Stomach (tissue), 8 donors: ENCODE measurements at regions not wholly inside any gene's neighbourhood (a gene's known extent, or its start where the extent isn't known, plus 50 kb on each side); places are given as distances from the start of the nearest gene placed in this dataset.

ENCODE experiments used
- DNase-seq, 2 donors: peaks; one replicate each; pipeline versions ENCODE4 v3.0.0 to v3.0.0-alpha.2; 2013 to 2019
- H3K27ac ChIP-seq, 5 donors: fragments of 200-600 bp in 4 of 5; sonication (generic) in 4 of 5; one replicate each; pipeline ENCODE4 v1.5.1; 2013 to 2019; ENCODE audit warnings: mild to moderate bottlenecking in 1 of 5, moderate library complexity in 1 of 5
- H3K27me3 ChIP-seq, 3 donors: fragments of 200-600 bp; sonication (generic); one replicate each; pipeline ENCODE4 v1.5.1; 2017 to 2019; ENCODE audit warnings: mixed run types in 1 of 3
- H3K36me3 ChIP-seq, 4 donors: fragments of 200-600 bp; sonication (generic); 1 replicate in 3 of 4; 2 replicates in 1 of 4; pipeline ENCODE4 v1.5.1; 2016 to 2019
- H3K4me1 ChIP-seq, 4 donors: fragments of 200-600 bp; sonication (generic); one replicate each; pipeline ENCODE4 v1.5.1; 2016 to 2019
- H3K4me3 ChIP-seq, 4 donors: fragments of 200-600 bp; sonication (generic) in 3 of 4; one replicate each; pipeline ENCODE4 v1.5.1; 2016 to 2019; ENCODE audit warnings: mild to moderate bottlenecking in 1 of 4
- H3K9me3 ChIP-seq, 4 donors: fragments of 200-600 bp; sonication (generic); one replicate each; pipeline ENCODE4 v1.5.1; 2016 to 2019
- CTCF ChIP-seq, 7 experiments: fragments of 450-650 bp in 4 of 7; fragments of 200-600 bp in 3 of 7; sonication (generic) in 3 of 7; IDR thresholded peaks; one replicate each; pipeline ENCODE4 v1.5.1; 2016 to 2019; ENCODE audit warnings: antibody characterized with exemption in 7 of 7, control low read depth in 2 of 7, mild to moderate bottlenecking in 1 of 7
- EP300 ChIP-seq: sonication (generic); formaldehyde crosslinking; IDR thresholded peaks from one replicate; pipeline ENCODE4 v1.6.1; 2017; ENCODE audit warnings: antibody characterized with exemption
- POLR2A ChIP-seq, 4 donors: fragments of 450-650 bp; IDR thresholded peaks; one replicate each; pipeline ENCODE4 v1.6.1; 2016; ENCODE audit warnings: antibody characterized with exemption in 4 of 4, control low read depth in 2 of 4, mild to moderate bottlenecking in 1 of 4, moderate library complexity in 1 of 4
- POLR2AphosphoS5 ChIP-seq, 3 donors: sonication (generic); formaldehyde crosslinking; IDR thresholded peaks; one replicate each; pipeline ENCODE4 v1.6.1; 2016; ENCODE audit warnings: antibody characterized with exemption in 3 of 3
- WGBS, 5 donors: extraction: QIAGEN DNeasy Blood & Tissue Kit in 3 of 5; methylation state at CpG; one replicate each; pipeline versions ENCODE4 v1.1.5 to v1.1.7; 2013 to 2018; 5-methylcytosine and 5-hydroxymethylcytosine counted together
- intact Hi-C: fragments of 100-400 bp; cut with DNase I; formaldehyde crosslinking; loops from one replicate; pipeline ENCODE4 v1.15.1; 2023; ENCODE audit warnings: low total_unique reads
- donor health status: healthy with polysubstance abuse.
- donor health status: Bipolar disorder and iron deficiency.
- donor health status: healthy.

DNA sequence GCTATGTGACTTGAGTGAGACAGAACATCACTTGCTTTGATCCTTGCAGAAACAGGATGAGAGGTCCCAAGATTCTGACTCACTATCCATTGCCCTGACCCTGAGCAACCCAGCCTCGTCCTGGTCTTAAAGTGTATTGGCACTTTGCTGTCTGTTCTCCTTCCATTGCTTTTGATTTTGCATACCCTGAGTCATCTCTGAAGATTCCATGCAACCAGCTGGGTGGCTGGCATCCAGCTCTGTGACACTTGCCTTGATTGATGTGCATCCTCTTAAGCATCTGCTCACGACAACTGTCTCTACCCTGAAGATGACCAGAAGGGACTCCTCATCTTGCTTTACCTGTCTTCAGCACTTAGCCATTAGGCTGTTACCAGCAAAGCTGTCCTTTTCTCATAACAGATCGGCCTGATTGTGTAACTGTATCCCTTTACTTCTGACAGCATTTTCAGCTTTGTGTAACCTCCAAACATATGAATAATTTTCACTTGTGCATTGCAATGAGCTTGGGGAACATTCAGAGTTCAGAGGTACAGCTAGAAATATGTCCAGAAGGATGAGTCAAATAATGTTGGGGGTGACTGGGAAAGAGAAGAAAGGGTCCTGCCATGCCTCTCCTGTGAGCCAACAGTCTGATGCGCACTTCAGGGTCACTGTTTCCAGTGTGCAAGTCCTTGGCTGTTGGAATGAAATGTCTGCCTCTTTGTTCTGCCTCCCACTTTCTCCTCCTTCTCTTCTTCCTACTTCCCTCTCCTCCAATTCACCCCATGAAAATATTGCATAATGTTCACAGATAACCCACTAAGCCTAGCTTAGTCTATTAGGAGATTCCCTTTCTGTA lies 249.7 kb upstream of the OSR1 start:
- DNase-seq: peak in 1 of 2 donors; percentile 10
- no peaks in the 10 kb centered on the region for H3K27me3 ChIP-seq
- intact Hi-C loops: no loop called here
- TF ChIP-seq POLR2A (IDR thresholded peaks at IDR 0.05) (no peak), CTCF (IDR thresholded peaks at IDR 0.05) (no peak), EP300 (no peak), POLR2AphosphoS5 (IDR thresholded peaks at IDR 0.05) (no peak)
- no peaks in the 10 kb centered on the region for H3K9me3 ChIP-seq
- WGBS, 5 donors: 53 to 70% (median 68%) methylated on average over 4 of the region's 4 CpGs
- no peak overlapping the region for H3K4me3 ChIP-seq
- no peaks in the 10 kb centered on the region for H3K36me3 ChIP-seq
- no peaks in the 10 kb centered on the region for H3K4me1 ChIP-seq
- no peak overlapping the region for H3K27ac ChIP-seq

- Histone ChIP-seq H3K9me3 (no peaks in the 10 kb centered on the region), H3K4me1 (no peaks in the 10 kb centered on the region), H3K27ac (no peak overlapping the region), H3K27me3 (no peaks in the 10 kb centered on the region), H3K36me3 (no peaks in the 10 kb centered on the region), H3K4me3 (no peak overlapping the region)
- WGBS, 5 donors: 71 to 80% (median 75%) methylated on average over 5 of the region's 5 CpGs
- TF ChIP-seq CTCF (IDR thresholded peaks at IDR 0.05): no peak
- TF ChIP-seq EP300: no peak
- no peak for TF ChIP-seq POLR2A (IDR thresholded peaks at IDR 0.05)
- TF ChIP-seq POLR2AphosphoS5 (IDR thresholded peaks at IDR 0.05): no peak
- intact Hi-C loops: no loop called here
- DNase-seq: no peak
Observed at GRCh38 chr2:19607400-19607799, 249.0 kb upstream of the OSR1 start.

GRCh38 chr2:19600982-19601381 lies 242.6 kb upstream of the OSR1 start:
- Histone ChIP-seq H3K4me3 (no peak overlapping the region), H3K9me3 (no peaks in the 10 kb centered on the region), H3K27ac (no peak overlapping the region), H3K36me3 (no peaks in the 10 kb centered on the region), H3K4me1 (no peaks in the 10 kb centered on the region), H3K27me3 (no peaks in the 10 kb centered on the region)
- intact Hi-C loops: no loop called here
- 73 to 92% (median 82%) methylated on average over 2 of the region's 2 CpGs for WGBS, 5 donors
- TF ChIP-seq EP300: no peak
- TF ChIP-seq CTCF (IDR thresholded peaks at IDR 0.05): no peak
- no peak for TF ChIP-seq POLR2AphosphoS5 (IDR thresholded peaks at IDR 0.05)
- no peak for TF ChIP-seq POLR2A (IDR thresholded peaks at IDR 0.05)
- DNase-seq: no peak

DNA sequence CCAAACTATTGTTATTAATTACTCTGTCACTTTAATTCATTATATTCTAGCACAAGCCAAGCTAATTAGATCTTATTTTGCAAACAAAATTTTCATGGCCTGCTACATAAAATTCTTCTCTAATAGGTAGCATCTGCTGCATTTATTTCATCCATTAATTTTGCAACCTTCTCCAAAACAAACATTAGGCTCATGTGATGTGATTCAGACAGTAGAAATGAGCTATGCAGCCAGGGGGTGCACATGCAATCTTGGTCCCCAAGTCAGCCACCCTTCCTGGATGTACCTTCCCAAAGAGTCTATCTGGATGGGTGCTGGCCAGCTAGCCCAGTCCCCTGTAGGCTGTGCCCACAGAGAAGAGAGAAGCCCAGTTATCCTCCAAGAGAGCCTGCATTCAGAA lies 242.1 kb upstream of the OSR1 start:
- Histone ChIP-seq H3K27ac (no peak overlapping the region), H3K4me1 (no peaks in the 10 kb centered on the region), H3K27me3 (no peaks in the 10 kb centered on the region), H3K36me3 (no peaks in the 10 kb centered on the region), H3K4me3 (no peak overlapping the region), H3K9me3 (no peaks in the 10 kb centered on the region)
- intact Hi-C loops: no loop called here
- TF ChIP-seq CTCF (IDR thresholded peaks at IDR 0.05) (no peak), EP300 (no peak), POLR2AphosphoS5 (IDR thresholded peaks at IDR 0.05) (no peak), POLR2A (IDR thresholded peaks at IDR 0.05) (no peak)
- no peak for DNase-seq
